Mucosa of descending colon (tissue), 3 donors: ENCODE measurements at regions not wholly inside any gene's neighbourhood (a gene's known extent, or its start where the extent isn't known, plus 50 kb on each side); places are given as distances from the start of the nearest gene placed in this dataset.

Experiments used
- ATAC-seq: fragments of 200-7000 bp; cut with Tn5 transposase; one replicate; pipeline ENCODE4 v1.9.1; 2020; ENCODE audit warnings: mild to moderate bottlenecking, moderate library complexity
- DNase-seq, 3 donors: peaks; one replicate each; pipeline ENCODE4 v3.0.0-alpha.2; 2020
- H3K36me3 ChIP-seq: fragments of 200-600 bp; one replicate; pipeline ENCODE4 v1.8.0; 2021; ENCODE audit warnings: low read depth, mild to moderate bottlenecking
- H3K4me1 ChIP-seq: fragments of 200-600 bp; one replicate; pipeline ENCODE4 v1.8.0; 2021; ENCODE audit warnings: low read depth, mild to moderate bottlenecking
- H3K4me3 ChIP-seq: fragments of 200-600 bp; one replicate; pipeline ENCODE4 v1.8.0; 2021; ENCODE audit warnings: mild to moderate bottlenecking
- H3K9me3 ChIP-seq: fragments of 200-600 bp; one replicate; pipeline ENCODE4 v1.8.0; 2021; ENCODE audit warnings: mild to moderate bottlenecking
- CTCF ChIP-seq: fragments of 200-600 bp; IDR thresholded peaks from one replicate; pipeline ENCODE4 v1.8.0; 2022; ENCODE audit warnings: antibody characterized with exemption, mild to moderate bottlenecking
- intact Hi-C, 2 donors: fragments of 100-400 bp; cut with DNase I in 1 of 2; cut with micrococcal nuclease in 1 of 2; formaldehyde crosslinking; loops; one replicate each; pipeline versions ENCODE4 v1.11.0 to v1.11.1; 2022; cut with DNase I, micrococcal nuclease
- donor health status: DM: no; HTN: no; CAD: no; lungs with moderate emphysema.
- donor health status: DM: no; HTN: no; CAD: no.
- donor health status: DM: no; HTN: yes; CAD: no.

- Histone ChIP-seq H3K4me1 (no peaks in the 10 kb centered on the region), H3K9me3 (no peaks in the 10 kb centered on the region), H3K4me3 (no peak overlapping the region), H3K36me3 (no peaks in the 10 kb centered on the region)
- intact Hi-C loops: no loop called here
- TF ChIP-seq CTCF: no peak
- no peak for DNase-seq
- ATAC-seq: no peak
Measured at GRCh38 chr4:84063619-84064018, 435.5 kb downstream of the NKX6-1 start.

GRCh38 chr4:84058201-84058600 is 440.9 kb downstream of the NKX6-1 start:
- ATAC-seq (no peak), DNase-seq (no peak)
- no peak overlapping the region for H3K4me3 ChIP-seq
- H3K4me1 ChIP-seq: no peaks in the 10 kb centered on the region
- no peaks in the 10 kb centered on the region for H3K9me3 ChIP-seq
- TF ChIP-seq CTCF: no peak
- intact Hi-C loops: no loop called here
- no peaks in the 10 kb centered on the region for H3K36me3 ChIP-seq

GRCh38 chr4:84051639-84052038 is 447.5 kb downstream of the NKX6-1 start:
- no peak overlapping the region for H3K4me3 ChIP-seq
- TF ChIP-seq CTCF: no peak
- no peak for ATAC-seq
- intact Hi-C loops: no loop called here
- H3K9me3 ChIP-seq: no peaks in the 10 kb centered on the region
- DNase-seq: no peak
- H3K36me3 ChIP-seq: no peaks in the 10 kb centered on the region
- no peaks in the 10 kb centered on the region for H3K4me1 ChIP-seq

GRCh38 chr4:84051089-84051488 is 448.0 kb downstream of the NKX6-1 start:
- no peaks in the 10 kb centered on the region for H3K9me3 ChIP-seq
- no peaks in the 10 kb centered on the region for H3K4me1 ChIP-seq
- H3K36me3 ChIP-seq: no peaks in the 10 kb centered on the region
- no peak for TF ChIP-seq CTCF
- DNase-seq (no peak), ATAC-seq (no peak)
- intact Hi-C loops: no loop called here
- H3K4me3 ChIP-seq: no peak overlapping the region

GRCh38 chr4:84050015-84050414 is 449.1 kb downstream of the NKX6-1 start:
- Histone ChIP-seq H3K4me1 (no peaks in the 10 kb centered on the region), H3K4me3 (no peak overlapping the region), H3K36me3 (no peaks in the 10 kb centered on the region), H3K9me3 (no peaks in the 10 kb centered on the region)
- TF ChIP-seq CTCF: no peak
- no peak for DNase-seq
- intact Hi-C loops: no loop called here
- no peak for ATAC-seq

- no peak for TF ChIP-seq CTCF
- intact Hi-C loops: no loop called here
- no peaks in the 10 kb centered on the region for H3K4me1 ChIP-seq
- DNase-seq: no peak
- no peak overlapping the region for H3K4me3 ChIP-seq
- H3K9me3 ChIP-seq: no peaks in the 10 kb centered on the region
- no peaks in the 10 kb centered on the region for H3K36me3 ChIP-seq
- no peak for ATAC-seq
Measured at GRCh38 chr4:84046551-84046950, 452.5 kb downstream of the NKX6-1 start.
